Activated CD4-positive, alpha-beta T cell treated with anti-CD3 and anti-CD28 coated beads, Interleukin-2, amount 10 ng/mL, durations not matched to agents 7 days and 5 days (primary cell): ENCODE measurements at regions not wholly inside any gene's neighbourhood (a gene's known extent, or its start where the extent isn't known, plus 50 kb on each side); places are given as distances from the start of the nearest gene placed in this dataset.

Experiments
- CTCF ChIA-PET: fragments of 350-600 bp; sonication (Branson Sonifier 250); formaldehyde crosslinking; loops from one replicate; lab custom pipeline; 2021; ENCODE audit warnings: antibody characterized with exemption; lab: Charles Lee
- POLR2A ChIA-PET: fragments of 350-600 bp; sonication (Branson Sonifier 250); formaldehyde crosslinking; loops from one replicate; lab custom pipeline; 2021; ENCODE audit warnings: antibody characterized with exemption; lab: Charles Lee
- DNase-seq: peaks from one replicate; pipeline ENCODE4 v3.0.0-alpha.2; 2020
- H3K27ac Mint-ChIP-seq: one replicate; pipeline ENCODE4 v1.8.0; 2021; ENCODE audit warnings: mild to moderate bottlenecking, moderate library complexity, mixed read lengths
- H3K27me3 Mint-ChIP-seq: one replicate; pipeline ENCODE4 v1.8.0; 2021; ENCODE audit warnings: mixed read lengths
- H3K36me3 Mint-ChIP-seq: one replicate; pipeline ENCODE4 v1.8.0; 2021; ENCODE audit warnings: low read depth, mixed read lengths
- H3K4me1 Mint-ChIP-seq: one replicate; pipeline ENCODE4 v1.8.0; 2021; ENCODE audit warnings: mixed read lengths
- H3K4me3 Mint-ChIP-seq: one replicate; pipeline ENCODE4 v1.8.0; 2021; ENCODE audit warnings: mild to moderate bottlenecking, moderate library complexity, mixed read lengths
- H3K9me3 Mint-ChIP-seq: one replicate; pipeline ENCODE4 v1.8.0; 2021; ENCODE audit warnings: mixed read lengths

DNA sequence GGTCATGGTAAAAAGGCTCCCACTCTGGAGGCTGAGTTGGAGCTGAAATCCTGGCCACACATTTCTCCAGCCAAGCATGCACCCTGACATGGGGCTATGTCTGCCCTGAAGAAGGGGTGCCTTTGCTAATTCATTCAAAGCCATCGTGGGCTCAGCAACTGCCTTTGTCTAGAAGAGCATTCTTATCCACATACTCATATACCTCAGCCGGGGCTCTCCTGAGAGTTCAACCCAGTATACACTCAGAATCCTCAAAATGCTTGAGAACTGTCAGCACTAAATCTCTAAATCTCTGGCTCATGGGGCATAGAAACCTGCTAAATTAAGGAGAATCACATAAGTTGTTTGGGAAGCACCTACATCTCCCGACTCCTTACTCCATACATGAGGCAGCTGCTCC lies 89.3 kb downstream of the MRPL32 start:
- no peak overlapping the region for H3K27ac Mint-ChIP-seq
- H3K4me3 Mint-ChIP-seq, result no peak overlapping the region
- no peaks in the 10 kb centered on the region for H3K9me3 Mint-ChIP-seq
- no peaks in the 10 kb centered on the region for H3K36me3 Mint-ChIP-seq
- DNase-seq, result no peak
- H3K27me3 Mint-ChIP-seq, result peaks cover 11% of the 10 kb centered on the region
- H3K4me1 Mint-ChIP-seq, result no peaks in the 10 kb centered on the region
- ChIA-PET CTCF (no interaction called here), POLR2A (no interaction called here)

DNA sequence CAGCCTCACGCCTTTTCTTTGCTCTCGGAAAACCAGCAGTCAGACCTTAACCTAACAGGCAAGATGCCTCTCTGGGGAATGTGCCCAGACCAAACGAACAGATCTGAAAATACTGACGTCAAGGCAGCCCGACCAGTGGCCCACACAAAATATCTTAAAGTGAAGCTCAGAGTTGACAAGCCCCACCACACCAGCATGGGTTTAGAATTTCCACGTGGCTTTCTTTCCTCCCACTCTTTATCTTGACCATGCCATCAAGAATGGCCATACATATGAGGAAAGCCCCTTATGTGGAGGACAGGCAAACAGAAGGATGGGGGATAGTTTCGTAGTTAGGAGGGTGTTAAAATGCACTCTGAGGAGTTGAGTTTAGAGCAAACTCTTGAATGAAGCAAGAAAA lies 89.8 kb downstream of the MRPL32 start:
- ChIA-PET CTCF (no interaction called here), POLR2A (no interaction called here)
- no peak overlapping the region for H3K4me3 Mint-ChIP-seq
- H3K27ac Mint-ChIP-seq, result no peak overlapping the region
- H3K9me3 Mint-ChIP-seq, result no peaks in the 10 kb centered on the region
- peaks cover 11% of the 10 kb centered on the region for H3K27me3 Mint-ChIP-seq
- no peaks in the 10 kb centered on the region for H3K36me3 Mint-ChIP-seq
- no peaks in the 10 kb centered on the region for H3K4me1 Mint-ChIP-seq
- DNase-seq, result no peak

DNA sequence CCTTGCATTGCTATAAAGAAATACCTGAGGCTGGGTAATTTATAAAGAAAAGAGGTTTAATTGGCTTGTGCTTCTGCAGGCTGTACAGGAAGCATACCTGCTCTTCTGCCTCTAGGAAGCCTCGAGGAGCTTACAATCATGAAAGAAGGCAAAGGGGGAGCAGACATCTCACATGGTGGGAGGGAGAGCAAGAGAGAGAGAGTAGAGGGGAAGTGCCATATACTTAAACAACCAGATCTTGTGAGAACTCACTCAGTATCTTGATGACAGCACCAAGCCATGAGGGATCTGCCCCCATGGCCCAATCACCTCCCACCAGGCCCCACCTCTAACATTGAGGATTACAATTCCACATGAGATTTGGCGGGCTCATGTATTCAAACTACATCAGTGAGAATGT lies 79.1 kb upstream of the HECW1 start:
- Mint-ChIP-seq H3K9me3 (no peaks in the 10 kb centered on the region), H3K4me3 (no peak overlapping the region), H3K27ac (no peak overlapping the region), H3K4me1 (no peaks in the 10 kb centered on the region), H3K27me3 (peaks cover 15% of the 10 kb centered on the region), H3K36me3 (no peaks in the 10 kb centered on the region)
- ChIA-PET POLR2A (no interaction called here), CTCF (no interaction called here)
- no peak for DNase-seq

DNA sequence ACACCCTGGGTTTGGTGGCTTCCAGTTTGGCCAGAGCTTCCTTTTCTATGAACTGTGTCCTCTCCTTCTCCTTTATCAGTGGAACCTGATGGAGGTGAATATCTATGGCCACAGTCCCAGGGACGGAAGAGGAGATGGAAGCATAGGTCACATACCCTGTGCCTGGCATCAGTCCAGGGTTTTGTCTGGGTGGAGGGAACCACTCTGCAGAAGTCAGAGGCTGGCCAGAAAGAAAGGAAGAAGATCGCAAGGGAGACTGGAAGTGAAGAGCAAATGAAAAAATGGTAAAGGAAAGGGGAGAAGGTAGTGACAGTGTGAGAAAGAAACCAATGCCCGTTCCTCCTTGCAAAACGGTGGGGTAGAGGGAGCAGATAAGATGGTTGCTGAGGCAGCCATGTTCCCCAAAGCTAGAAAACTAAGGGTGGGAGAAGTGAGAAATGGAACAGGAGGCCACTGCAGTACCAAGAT lies 77.9 kb upstream of the HECW1 start:
- CTCF ChIA-PET, result no interaction called here
- H3K4me3 Mint-ChIP-seq, result no peak overlapping the region

DNA sequence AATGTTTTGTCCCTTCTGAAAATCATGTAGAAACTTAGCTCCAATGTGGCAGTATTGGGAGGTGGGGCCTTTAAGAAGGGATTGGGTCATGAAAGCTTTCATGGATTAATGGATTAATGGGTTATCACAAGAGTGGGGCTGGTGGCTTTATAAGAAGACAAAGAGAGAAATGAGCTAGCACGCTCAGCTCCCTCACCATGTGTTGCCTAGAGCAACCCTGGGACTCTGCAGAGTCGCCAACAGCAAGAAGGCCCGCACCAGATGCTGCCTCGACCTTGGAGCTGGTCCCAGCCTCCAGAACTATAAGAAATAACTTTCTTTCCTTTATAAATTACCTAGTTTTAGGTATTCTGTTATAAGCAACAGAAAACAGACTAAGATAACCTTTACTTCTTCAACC lies 74.9 kb upstream of the HECW1 start:
- Mint-ChIP-seq H3K4me1 (no peaks in the 10 kb centered on the region), H3K27me3 (peaks cover 8% of the 10 kb centered on the region), H3K9me3 (no peaks in the 10 kb centered on the region), H3K4me3 (no peak overlapping the region), H3K36me3 (no peaks in the 10 kb centered on the region), H3K27ac (no peak overlapping the region)
- DNase-seq, result no peak
- CTCF ChIA-PET, result no interaction called here
- POLR2A ChIA-PET, result no interaction called here

More for the DNA sequence above, 77.9 kb upstream of the HECW1 start:
- H3K36me3 Mint-ChIP-seq, result no peaks in the 10 kb centered on the region
- peaks cover 15% of the 10 kb centered on the region for H3K27me3 Mint-ChIP-seq
- no peak overlapping the region for H3K27ac Mint-ChIP-seq
- no peaks in the 10 kb centered on the region for H3K9me3 Mint-ChIP-seq
- DNase-seq, result no peak
- POLR2A ChIA-PET, result no interaction called here
- no peaks in the 10 kb centered on the region for H3K4me1 Mint-ChIP-seq

DNA sequence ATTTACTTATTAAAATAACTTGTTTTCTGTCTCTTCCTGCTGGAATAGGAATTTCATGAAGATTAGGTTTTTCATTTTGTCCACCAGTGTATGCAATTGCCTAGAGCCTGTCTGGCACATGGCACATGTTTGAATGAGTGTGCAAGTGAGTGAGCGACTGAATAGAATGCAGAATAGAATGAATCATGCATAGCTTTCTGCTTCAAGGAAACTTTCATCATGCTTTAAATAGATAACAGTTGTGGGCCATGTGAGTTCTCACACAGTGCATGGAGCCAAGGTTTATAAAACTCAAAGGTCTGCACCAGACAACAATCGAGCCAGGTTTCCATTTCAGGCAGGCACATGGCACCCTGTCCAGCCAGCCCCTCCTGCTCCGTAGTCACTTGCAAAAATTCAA lies 74.2 kb upstream of the HECW1 start:
- no peak overlapping the region for H3K4me3 Mint-ChIP-seq
- no peaks in the 10 kb centered on the region for H3K36me3 Mint-ChIP-seq

DNA sequence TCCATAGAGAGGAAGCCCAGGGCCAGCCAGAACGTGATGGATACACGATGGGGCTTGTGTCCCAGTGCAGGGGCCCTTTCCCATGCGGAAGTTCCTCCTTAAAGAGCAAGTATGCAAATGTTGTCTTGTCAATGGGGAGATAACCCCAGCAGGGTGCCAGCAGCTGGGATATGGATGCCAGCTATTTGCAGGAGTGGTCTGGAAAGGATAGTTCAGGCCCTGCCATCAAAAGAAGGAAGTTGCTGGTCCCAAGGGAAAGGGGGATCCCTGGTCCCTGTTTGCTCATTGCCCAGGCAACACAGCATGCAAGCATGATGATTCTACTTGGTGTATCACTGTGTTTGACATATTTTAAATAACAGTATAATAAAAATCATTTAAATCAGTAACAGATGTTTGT lies 73.1 kb upstream of the HECW1 start:
- H3K4me1 Mint-ChIP-seq, result no peaks in the 10 kb centered on the region
- no peaks in the 10 kb centered on the region for H3K36me3 Mint-ChIP-seq
- no peak overlapping the region for H3K27ac Mint-ChIP-seq
- CTCF ChIA-PET, result no interaction called here
- no peak for DNase-seq
- POLR2A ChIA-PET, result no interaction called here
- H3K4me3 Mint-ChIP-seq, result no peak overlapping the region
- H3K9me3 Mint-ChIP-seq, result no peaks in the 10 kb centered on the region
- H3K27me3 Mint-ChIP-seq, result peaks cover 11% of the 10 kb centered on the region

More for the DNA sequence above, 74.2 kb upstream of the HECW1 start:
- Mint-ChIP-seq H3K9me3 (no peaks in the 10 kb centered on the region), H3K4me1 (no peaks in the 10 kb centered on the region), H3K27me3 (peaks cover 8% of the 10 kb centered on the region), H3K27ac (no peak overlapping the region)
- POLR2A ChIA-PET, result no interaction called here
- CTCF ChIA-PET, result no interaction called here
- no peak for DNase-seq

DNA sequence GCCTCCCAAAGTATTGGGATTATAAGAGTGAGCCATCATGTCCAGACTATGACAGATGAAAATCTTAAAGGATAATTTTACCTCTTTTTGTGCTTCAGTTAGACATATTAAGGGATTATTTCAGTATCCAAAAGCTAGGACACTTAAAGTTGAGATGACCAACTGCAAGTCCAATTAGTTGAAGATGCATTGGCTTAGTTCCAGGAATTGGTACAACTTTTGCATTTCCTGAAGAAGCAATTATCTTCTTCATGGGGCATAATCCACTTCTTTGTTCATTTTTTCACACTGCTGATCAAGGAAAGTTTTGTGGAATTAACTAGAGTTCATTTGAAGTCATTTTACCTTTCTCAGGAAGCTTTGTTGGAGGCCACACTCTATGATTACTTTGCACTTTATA lies 72.0 kb upstream of the HECW1 start:
- Mint-ChIP-seq H3K4me1 (no peaks in the 10 kb centered on the region), H3K27me3 (peaks cover 4% of the 10 kb centered on the region), H3K36me3 (no peaks in the 10 kb centered on the region), H3K4me3 (no peak overlapping the region), H3K9me3 (no peaks in the 10 kb centered on the region), H3K27ac (no peak overlapping the region)
- ChIA-PET CTCF (no interaction called here), POLR2A (no interaction called here)
- no peak for DNase-seq

DNA sequence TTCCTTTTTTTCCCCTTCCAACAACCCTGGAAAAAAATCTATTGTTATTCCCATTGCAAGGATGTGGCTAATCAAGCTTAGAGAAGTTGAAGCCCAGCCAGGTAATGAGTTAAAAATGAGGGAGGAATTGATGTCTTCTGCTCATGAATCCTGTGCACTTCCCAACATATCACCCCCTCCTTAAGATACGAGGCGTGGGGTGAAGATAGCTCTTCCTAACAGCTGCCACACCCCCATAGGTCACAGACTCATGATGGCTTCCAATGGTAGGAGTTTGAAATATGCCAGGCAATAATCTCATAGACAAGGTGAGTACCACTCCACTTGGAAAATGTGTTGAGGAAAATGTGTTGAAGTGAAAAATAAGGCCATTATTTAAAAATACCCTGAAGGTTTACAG lies 71.3 kb upstream of the HECW1 start:
- Mint-ChIP-seq H3K36me3 (no peaks in the 10 kb centered on the region), H3K4me1 (no peaks in the 10 kb centered on the region), H3K27ac (no peak overlapping the region), H3K27me3 (peaks cover 5% of the 10 kb centered on the region), H3K4me3 (no peak overlapping the region), H3K9me3 (no peaks in the 10 kb centered on the region)
- CTCF ChIA-PET, result no interaction called here
- POLR2A ChIA-PET, result no interaction called here
- no peak for DNase-seq

DNA sequence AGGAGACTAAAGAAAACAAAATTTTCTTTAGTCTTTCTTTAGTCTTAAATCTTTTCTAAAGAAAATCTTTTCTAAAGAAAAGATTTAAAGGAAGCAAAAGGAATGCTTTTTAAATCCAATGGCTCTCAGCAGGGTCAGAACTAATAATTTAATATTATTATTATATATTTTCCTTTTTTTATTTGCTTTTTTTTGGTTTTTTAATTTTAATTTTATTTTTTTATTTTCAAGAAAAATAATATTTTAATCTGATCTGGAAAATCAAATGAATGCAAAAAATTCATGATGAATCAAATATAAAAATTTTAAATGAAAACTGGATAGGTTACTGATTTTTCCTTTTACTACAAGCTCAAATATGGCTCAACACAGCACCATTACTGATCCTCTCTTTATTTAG lies 70.7 kb upstream of the HECW1 start:
- ChIA-PET CTCF (no interaction called here), POLR2A (no interaction called here)
- Mint-ChIP-seq H3K4me3 (no peak overlapping the region), H3K27me3 (peaks cover 4% of the 10 kb centered on the region), H3K9me3 (no peaks in the 10 kb centered on the region), H3K4me1 (no peaks in the 10 kb centered on the region), H3K27ac (no peak overlapping the region), H3K36me3 (no peaks in the 10 kb centered on the region)
- DNase-seq, result no peak

DNA sequence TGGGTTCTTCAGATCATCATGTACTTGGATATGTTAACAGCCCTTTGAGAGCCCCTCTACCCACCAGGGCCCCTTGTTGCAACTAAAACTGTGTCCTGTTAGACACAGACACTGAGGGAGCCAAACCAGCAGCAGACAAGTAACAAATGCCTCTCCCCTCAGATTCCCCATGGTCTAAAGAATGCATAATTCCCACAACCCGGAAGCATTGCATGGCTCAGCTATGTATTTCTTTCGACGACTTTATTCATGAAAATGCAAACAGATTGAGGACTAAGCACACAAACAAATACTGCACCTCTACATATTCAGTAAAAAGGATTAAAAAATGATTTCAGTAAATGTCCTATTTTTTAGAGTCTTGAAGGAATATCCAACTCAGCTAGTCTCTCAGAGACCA lies 70.1 kb upstream of the HECW1 start:
- no peaks in the 10 kb centered on the region for H3K4me1 Mint-ChIP-seq
- peaks cover 4% of the 10 kb centered on the region for H3K27me3 Mint-ChIP-seq
- no peaks in the 10 kb centered on the region for H3K9me3 Mint-ChIP-seq
- H3K4me3 Mint-ChIP-seq, result no peak overlapping the region
- CTCF ChIA-PET, result no interaction called here
- no peak overlapping the region for H3K27ac Mint-ChIP-seq
- H3K36me3 Mint-ChIP-seq, result no peaks in the 10 kb centered on the region
- POLR2A ChIA-PET, result no interaction called here
- DNase-seq, result no peak

DNA sequence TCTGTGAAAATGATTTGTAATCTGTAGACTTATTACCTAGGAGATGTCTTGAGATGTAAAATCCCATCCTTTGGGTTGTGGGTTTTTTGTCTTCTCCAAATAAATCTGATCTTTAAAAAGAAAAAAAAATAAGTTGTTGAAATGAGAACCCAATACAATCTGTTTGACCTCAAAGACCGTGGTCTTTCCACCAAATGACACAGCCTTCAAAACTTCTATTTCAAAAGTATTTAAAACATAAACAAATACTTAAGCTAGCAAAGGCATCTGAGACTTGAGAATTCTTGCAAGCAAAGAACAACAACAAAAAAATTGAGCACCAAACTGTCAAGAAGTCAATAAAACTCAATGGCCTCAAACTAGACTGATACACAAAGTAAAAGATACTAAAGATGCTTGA lies 67.9 kb upstream of the HECW1 start:
- ChIA-PET CTCF (interaction anchor here (0.6 kb wide), 1 partner anchor 33 kb away, joined by 4 read pairs; no protein-coding TSS in a partner anchor), POLR2A (no interaction called here)
- H3K4me1 Mint-ChIP-seq, result no peaks in the 10 kb centered on the region
- H3K4me3 Mint-ChIP-seq, result no peak overlapping the region
- DNase-seq, result no peak
- no peak overlapping the region for H3K27ac Mint-ChIP-seq
- peaks cover 10% of the 10 kb centered on the region for H3K27me3 Mint-ChIP-seq
- no peaks in the 10 kb centered on the region for H3K9me3 Mint-ChIP-seq
- H3K36me3 Mint-ChIP-seq, result no peaks in the 10 kb centered on the region

DNA sequence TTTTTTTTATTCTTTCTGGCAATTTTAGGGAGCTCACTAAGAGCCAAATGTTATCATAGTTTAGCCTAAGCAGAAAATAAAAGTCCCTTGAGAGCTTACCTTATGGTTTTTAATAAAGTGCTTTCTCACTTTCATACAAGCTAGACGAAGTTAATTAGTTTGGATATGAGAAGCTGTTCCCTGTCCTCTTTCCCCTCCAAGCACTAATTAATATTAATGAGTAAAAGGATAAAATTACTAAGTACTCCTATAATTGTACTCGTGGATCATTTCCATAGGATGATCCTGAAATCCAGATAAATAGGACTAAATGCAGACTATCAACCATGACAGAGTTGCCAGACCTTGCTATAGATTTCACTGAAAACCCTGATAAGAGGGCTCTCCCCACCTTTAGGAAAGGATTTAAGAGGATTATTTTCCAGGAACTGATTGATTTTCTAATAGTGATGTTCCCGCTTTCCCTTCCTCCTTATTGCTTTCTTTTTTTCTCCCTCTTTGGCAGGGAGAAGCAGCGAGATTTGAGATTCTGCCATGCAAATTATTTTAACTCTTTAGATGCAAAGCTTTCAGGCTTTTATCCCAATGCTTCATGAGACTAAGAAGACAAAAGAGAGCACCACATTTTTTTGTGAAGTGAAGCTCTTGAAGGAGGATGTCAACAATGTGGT lies 58.3 kb upstream of the HECW1 start:
- H3K9me3 Mint-ChIP-seq, result no peaks in the 10 kb centered on the region
- H3K27me3 Mint-ChIP-seq, result peaks cover 15% of the 10 kb centered on the region
- POLR2A ChIA-PET, result no interaction called here
- CTCF ChIA-PET, result no interaction called here
- no peak overlapping the region for H3K27ac Mint-ChIP-seq
- no peaks in the 10 kb centered on the region for H3K4me1 Mint-ChIP-seq
- H3K4me3 Mint-ChIP-seq, result no peak overlapping the region
- DNase-seq, result no peak
- H3K36me3 Mint-ChIP-seq, result no peaks in the 10 kb centered on the region

DNA sequence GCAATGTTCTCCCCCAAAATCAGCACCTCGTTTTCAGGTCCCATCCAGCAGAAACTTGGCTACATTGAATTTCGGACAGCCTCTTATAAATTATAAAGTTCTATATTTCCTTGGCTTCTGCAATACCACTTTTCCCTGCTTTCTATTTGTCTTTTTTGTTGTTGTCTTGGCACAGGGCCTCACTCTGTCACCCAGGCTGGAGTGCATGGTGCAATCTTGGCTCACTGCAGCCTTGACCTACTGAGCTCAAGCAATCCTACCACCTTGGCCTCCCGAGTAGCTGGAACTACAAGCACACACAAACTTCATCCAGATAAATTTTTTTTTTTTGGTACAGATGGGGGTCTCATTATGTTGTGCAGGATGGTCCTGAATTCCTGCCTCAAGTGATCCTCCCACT lies 55.3 kb upstream of the HECW1 start:
- no peaks in the 10 kb centered on the region for H3K27me3 Mint-ChIP-seq
- H3K36me3 Mint-ChIP-seq, result no peaks in the 10 kb centered on the region
- no peak overlapping the region for H3K27ac Mint-ChIP-seq
- no peaks in the 10 kb centered on the region for H3K9me3 Mint-ChIP-seq
- DNase-seq, result no peak
- H3K4me1 Mint-ChIP-seq, result no peaks in the 10 kb centered on the region
- CTCF ChIA-PET, result no interaction called here
- no peak overlapping the region for H3K4me3 Mint-ChIP-seq
- POLR2A ChIA-PET, result no interaction called here
